Kidney (tissue), 13 donors: ENCODE measurements at regions not wholly inside any gene's neighbourhood (a gene's known extent, or its start where the extent isn't known, plus 50 kb on each side); places are given as distances from the start of the nearest gene placed in this dataset.

Experiments
- DNase-seq, 5 donors: peaks; one replicate each; pipeline ENCODE4 v3.0.0-alpha.2; 2013 to 2020
- FAIRE-seq: peaks from 2 replicates; lab custom pipeline; 2012; peaks lifted over from hg19 to GRCh38; lab: Jason Lieb, UNC
- H3K27ac ChIP-seq, 2 donors: one replicate each; pipeline ENCODE4 v1.7.0; 2013; ENCODE audit warnings: low read depth in 2 of 2, low read length in 2 of 2, inconsistent platforms in 1 of 2
- H3K27me3 ChIP-seq: one replicate; pipeline ENCODE4 v1.7.1; 2013; ENCODE audit warnings: low read length, inconsistent platforms; ENCODE audit not compliant: control insufficient read depth, insufficient read depth
- H3K36me3 ChIP-seq, 3 donors: one replicate each; pipeline versions ENCODE4 v1.7.0 to v1.7.1; 2013; ENCODE audit warnings: low read length in 3 of 3, control low read depth in 1 of 3, inconsistent platforms in 1 of 3; ENCODE audit not compliant: insufficient read depth in 3 of 3, control insufficient read depth in 2 of 3
- H3K4me1 ChIP-seq, 3 donors: one replicate each; pipeline versions ENCODE4 v1.7.0 to v1.7.1; 2013; ENCODE audit warnings: low read length in 3 of 3, inconsistent platforms in 1 of 3, low read depth in 1 of 3; ENCODE audit not compliant: control insufficient read depth in 2 of 3, insufficient read depth in 2 of 3
- H3K4me3 ChIP-seq, 3 donors: one replicate each; pipeline versions ENCODE4 v1.7.0 to v1.8.1; 2013; ENCODE audit warnings: low read length in 3 of 3, control low read depth in 1 of 3, inconsistent platforms in 1 of 3
- H3K9ac ChIP-seq, 3 donors: one replicate each; pipeline versions ENCODE4 v1.7.0 to v1.7.1; 2013; ENCODE audit warnings: low read length in 3 of 3, control low read depth in 1 of 3, inconsistent platforms in 1 of 3
- H3K9me3 ChIP-seq, 3 donors: one replicate each; pipeline versions ENCODE4 v1.7.0 to v1.7.1; 2013; ENCODE audit warnings: low read length in 3 of 3, control low read depth in 1 of 3, inconsistent platforms in 1 of 3; ENCODE audit not compliant: control insufficient read depth in 2 of 3, insufficient read depth in 1 of 3
- CTCF ChIP-seq: IDR thresholded peaks from 3 replicates; pipeline ENCODE4 v1.5.1; 2012; ENCODE audit warnings: mild to moderate bottlenecking, moderate library complexity, borderline replicate concordance; ENCODE audit not compliant: insufficient read depth; ENCODE audit errors: extremely low read depth
- intact Hi-C: fragments of 100-400 bp; cut with DNase I; formaldehyde crosslinking; loops from one replicate; pipeline ENCODE4 v1.11.1; 2022
- donor health status: control.
- donor health status: control.
- donor health status: control.
- donor health status: control.
- donor health status: control.
- donor health status: DM: yes; HTN: yes; CAD: no.
- donor health status: Normal renal cell carcinoma (clear cell type).

DNA sequence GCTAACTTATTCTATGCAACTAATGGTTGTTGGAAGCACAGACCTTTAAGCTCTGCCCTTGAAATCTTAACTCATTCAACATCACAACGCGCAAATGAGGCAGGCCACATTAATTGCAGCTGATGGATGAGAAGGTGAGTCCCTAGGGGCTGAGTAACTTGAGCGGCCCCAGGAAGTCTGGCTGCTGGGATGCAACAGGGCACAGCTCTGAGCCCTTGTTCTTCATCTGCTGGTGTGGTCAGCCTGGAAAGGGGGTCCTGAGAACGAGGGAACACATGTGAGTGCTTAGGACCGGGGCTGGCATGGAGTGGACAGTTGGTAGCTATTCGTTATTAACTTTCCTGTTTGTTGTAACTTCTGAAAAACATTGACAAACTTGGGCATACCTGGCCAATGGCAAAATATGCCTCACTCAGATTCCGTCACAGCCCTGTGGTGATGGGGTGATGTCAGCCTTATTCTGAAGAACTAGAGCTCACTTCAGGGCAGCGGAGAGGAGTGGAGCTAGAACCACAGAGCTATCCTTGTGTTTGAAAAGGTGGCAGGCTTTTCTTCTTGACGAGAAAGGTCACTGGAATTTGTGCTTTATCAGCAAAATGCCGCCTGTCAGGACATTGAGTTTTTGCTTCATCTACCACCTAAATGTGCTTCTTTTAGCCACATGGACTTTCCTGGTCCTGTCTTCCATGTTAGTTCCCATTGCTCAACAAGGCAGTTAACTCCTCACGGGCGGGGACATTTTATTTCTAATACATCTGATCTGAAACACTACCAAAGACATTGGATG, 145.9 kb upstream of the FHL2 start:
- H3K9me3 ChIP-seq, result no peaks in the 10 kb centered on the region
- TF ChIP-seq CTCF, result no peak
- no peak overlapping the region for H3K9ac ChIP-seq
- H3K36me3 ChIP-seq, result no peaks in the 10 kb centered on the region
- intact Hi-C loops, result no loop called here
- DNase-seq (no peak), FAIRE-seq (no peak)
- H3K4me3 ChIP-seq, result no peak overlapping the region
- H3K27ac ChIP-seq, result no peak overlapping the region
- no peaks in the 10 kb centered on the region for H3K27me3 ChIP-seq
- no peaks in the 10 kb centered on the region for H3K4me1 ChIP-seq

DNA sequence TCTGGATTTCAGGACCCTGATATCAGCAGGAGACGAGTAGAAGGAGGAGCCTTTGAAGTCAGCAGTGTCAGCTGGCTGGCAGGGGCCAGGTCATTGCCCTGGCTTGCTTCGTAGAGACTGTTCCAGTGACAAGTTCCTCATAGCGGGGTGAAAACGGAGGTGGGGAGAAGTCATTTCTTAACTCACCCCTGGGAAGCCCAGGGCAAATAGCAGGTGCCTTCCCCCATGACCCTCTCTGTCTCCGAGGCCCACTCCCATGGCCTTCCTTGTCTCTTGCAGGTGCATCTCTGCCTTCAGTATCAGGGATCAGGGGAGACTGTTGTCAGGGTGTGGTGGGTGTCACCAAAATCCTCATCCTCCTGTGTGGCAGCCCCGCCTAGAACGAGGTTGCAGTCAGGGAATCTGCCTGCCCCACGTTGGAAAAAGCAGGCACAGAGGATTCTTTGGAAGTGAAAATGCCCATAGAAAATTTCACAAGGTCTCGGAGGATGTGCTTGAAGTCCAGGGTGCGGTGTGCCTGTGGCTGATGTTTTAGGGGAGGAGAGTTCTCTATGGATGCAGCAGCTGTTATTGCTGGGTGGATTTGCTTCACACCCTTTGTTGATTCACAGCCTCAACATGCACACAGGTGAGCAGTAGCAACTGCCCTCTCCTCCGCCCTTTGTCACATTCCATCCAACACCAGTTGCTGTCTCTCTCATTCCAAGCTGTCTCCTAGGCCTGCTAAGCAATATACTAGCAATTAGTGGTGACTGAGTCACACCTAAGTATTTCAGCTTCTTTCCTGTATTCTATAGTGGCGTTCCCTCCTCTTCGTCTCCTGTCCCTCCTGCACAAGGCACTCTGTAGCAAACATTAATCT, 142.6 kb upstream of the FHL2 start:
- Histone ChIP-seq H3K4me1 (no peaks in the 10 kb centered on the region), H3K9me3 (no peaks in the 10 kb centered on the region), H3K36me3 (no peaks in the 10 kb centered on the region), H3K27me3 (no peaks in the 10 kb centered on the region), H3K27ac (no peak overlapping the region), H3K9ac (no peak overlapping the region), H3K4me3 (no peak overlapping the region)
- intact Hi-C loops, result no loop called here
- no peak for FAIRE-seq
- TF ChIP-seq CTCF, result no peak
- DNase-seq, result no peak

- Histone ChIP-seq H3K4me3 (no peak overlapping the region), H3K4me1 (no peaks in the 10 kb centered on the region), H3K9me3 (no peaks in the 10 kb centered on the region), H3K36me3 (no peaks in the 10 kb centered on the region), H3K27ac (no peak overlapping the region), H3K27me3 (no peaks in the 10 kb centered on the region), H3K9ac (no peak overlapping the region)
- intact Hi-C loops, result no loop called here
- TF ChIP-seq CTCF, result no peak
- DNase-seq (no peak), FAIRE-seq (no peak)
Measured at GRCh38 chr2:105540642-105541041, 141.8 kb upstream of the FHL2 start.
